Neuron (in vitro differentiated cells): ENCODE measurements at regions not wholly inside any gene's neighbourhood (a gene's known extent, or its start where the extent isn't known, plus 50 kb on each side); places are given as distances from the start of the nearest gene placed in this dataset.
"Not testable (repeated sequence)": the region's sequence is repeated elsewhere in the genome, so short reads cannot be mapped to it uniquely, and the experiment has no call there.

ENCODE experiments used
- H2AFZ ChIP-seq: one replicate; pipeline ENCODE4 v1.6.1; 2013; ENCODE audit warnings: low read depth, mild to moderate bottlenecking, inconsistent platforms, low read length, moderate library complexity
- H3K27me3 ChIP-seq: one replicate; pipeline ENCODE4 v1.6.1; 2013; ENCODE audit warnings: low read length; ENCODE audit not compliant: insufficient read depth
- H3K36me3 ChIP-seq: one replicate; pipeline ENCODE4 v1.6.1; 2013; ENCODE audit warnings: low read length; ENCODE audit not compliant: insufficient read depth
- H3K4me1 ChIP-seq: one replicate; pipeline ENCODE4 v1.6.1; 2013; ENCODE audit warnings: low read length; ENCODE audit not compliant: insufficient read depth
- H3K4me3 ChIP-seq: 2 replicates; pipeline ENCODE4 v1.5.1; 2013; ENCODE audit warnings: mild to moderate bottlenecking, low read length, moderate library complexity
- H3K9me3 ChIP-seq: one replicate; pipeline ENCODE4 v1.6.1; 2013; ENCODE audit warnings: low read length

DNA sequence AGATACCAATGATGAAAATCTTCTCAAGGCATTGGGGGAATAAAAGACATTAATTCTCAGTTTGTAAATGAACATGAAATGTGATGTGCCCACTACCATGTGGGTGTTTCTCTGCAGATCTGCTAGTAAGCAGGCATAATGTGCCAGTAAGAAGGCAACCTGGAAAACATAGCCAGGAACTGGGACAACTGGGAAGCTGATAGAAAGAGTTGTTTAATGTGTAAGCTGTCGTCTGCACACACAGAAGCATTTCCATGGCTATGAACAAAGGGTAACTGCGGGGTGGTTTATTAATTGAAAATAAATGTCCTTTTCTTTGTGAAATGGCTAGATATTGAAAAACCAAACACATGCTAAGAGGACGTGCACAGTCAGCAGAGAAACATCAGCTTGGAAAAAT lies 52.0 kb downstream of the ZC3H11B start:
- no peaks in the 10 kb centered on the region for H3K9me3 ChIP-seq
- H2AFZ ChIP-seq = peak overlapping the region; percentile 18
- H3K4me1 ChIP-seq = peaks cover 9% of the 10 kb centered on the region

DNA sequence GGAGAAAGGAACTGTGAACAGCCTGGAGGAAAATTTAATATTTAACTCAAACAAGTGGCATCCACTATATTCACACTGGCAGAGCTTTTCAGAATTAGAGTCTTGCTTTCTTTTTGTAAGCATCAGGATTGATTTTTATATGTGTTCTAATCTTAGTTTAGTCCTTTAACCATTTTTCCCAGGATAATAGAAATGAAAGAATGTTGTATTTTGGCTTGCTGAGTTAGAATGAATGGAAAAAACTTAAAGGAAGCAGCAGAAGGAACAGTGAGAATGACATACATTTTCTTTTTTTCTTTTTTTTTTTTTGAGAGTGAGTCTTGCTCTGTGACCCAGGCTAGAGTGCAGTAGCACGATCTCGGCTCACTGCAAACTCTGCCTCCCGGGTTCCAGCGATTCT lies 53.0 kb downstream of the ZC3H11B start:
- Histone ChIP-seq H3K4me1 (peaks cover 18% of the 10 kb centered on the region), H3K9me3 (no peaks in the 10 kb centered on the region), H3K27me3 (no peaks in the 10 kb centered on the region), H2AFZ (no peak overlapping the region), H3K4me3 (no peak overlapping the region), H3K36me3 (no peaks in the 10 kb centered on the region)

More for the DNA sequence above, 52.0 kb downstream of the ZC3H11B start:
- no peak overlapping the region for H3K4me3 ChIP-seq
- no peaks in the 10 kb centered on the region for H3K36me3 ChIP-seq
- no peaks in the 10 kb centered on the region for H3K27me3 ChIP-seq

DNA sequence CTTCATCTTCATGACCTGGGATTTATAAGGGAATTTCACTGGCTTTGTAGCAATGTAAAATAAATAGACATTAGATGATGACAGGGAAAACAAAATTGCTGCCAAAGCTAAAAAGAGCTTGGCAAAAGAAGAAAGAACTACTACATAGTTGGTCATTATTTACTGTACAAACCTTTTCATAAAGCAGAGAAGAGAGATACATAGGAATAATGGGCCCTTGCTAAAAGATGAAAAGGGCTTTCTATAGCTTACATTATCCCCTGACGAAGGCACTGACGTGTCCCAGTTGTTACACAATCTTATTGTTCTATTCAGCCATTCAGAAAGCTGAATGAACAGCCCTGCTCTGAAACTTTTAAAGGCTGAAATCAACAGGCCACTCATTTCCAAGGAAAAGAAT lies 57.1 kb downstream of the ZC3H11B start:
- Histone ChIP-seq H2AFZ (peak overlapping the region; percentile 66), H3K27me3 (no peaks in the 10 kb centered on the region), H3K36me3 (no peaks in the 10 kb centered on the region), H3K4me1 (peaks cover 22% of the 10 kb centered on the region), H3K9me3 (no peaks in the 10 kb centered on the region), H3K4me3 (no peak overlapping the region)

DNA sequence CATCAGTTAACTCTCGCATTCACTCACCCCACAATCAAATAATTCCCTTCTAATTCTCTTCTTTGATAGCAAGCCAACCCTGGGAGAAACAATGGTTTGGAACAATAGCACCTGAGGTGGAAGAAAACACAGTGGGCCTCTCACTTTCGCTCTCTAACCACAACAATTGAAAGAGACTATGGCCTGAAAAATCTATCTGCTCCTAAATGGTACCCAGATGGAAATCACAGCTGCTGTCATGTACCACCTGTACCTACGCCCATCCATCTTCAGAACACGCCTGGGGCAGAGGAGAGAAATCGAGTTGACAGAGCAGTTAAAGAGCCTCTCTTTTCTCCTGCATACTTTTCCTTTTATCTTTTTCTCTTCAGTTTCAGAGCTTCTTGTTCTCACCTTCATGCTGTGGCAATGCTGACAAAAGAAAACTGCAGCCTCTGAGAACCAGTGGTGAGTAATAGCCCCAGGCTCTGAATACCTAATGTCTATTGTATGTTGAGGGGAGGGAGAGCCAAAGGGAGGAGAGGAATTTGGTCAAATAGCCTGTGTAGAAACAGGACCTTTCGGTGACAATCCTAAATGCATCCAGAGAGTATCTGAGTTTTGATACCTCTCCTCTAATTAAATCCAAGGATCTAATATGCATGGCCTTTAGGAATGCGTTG lies 57.7 kb downstream of the ZC3H11B start:
- peaks cover 22% of the 10 kb centered on the region for H3K4me1 ChIP-seq
- no peaks in the 10 kb centered on the region for H3K27me3 ChIP-seq
- H3K4me3 ChIP-seq = no peak overlapping the region
- H2AFZ ChIP-seq = peak overlapping the region; percentile 66
- no peaks in the 10 kb centered on the region for H3K9me3 ChIP-seq
- H3K36me3 ChIP-seq = no peaks in the 10 kb centered on the region

DNA sequence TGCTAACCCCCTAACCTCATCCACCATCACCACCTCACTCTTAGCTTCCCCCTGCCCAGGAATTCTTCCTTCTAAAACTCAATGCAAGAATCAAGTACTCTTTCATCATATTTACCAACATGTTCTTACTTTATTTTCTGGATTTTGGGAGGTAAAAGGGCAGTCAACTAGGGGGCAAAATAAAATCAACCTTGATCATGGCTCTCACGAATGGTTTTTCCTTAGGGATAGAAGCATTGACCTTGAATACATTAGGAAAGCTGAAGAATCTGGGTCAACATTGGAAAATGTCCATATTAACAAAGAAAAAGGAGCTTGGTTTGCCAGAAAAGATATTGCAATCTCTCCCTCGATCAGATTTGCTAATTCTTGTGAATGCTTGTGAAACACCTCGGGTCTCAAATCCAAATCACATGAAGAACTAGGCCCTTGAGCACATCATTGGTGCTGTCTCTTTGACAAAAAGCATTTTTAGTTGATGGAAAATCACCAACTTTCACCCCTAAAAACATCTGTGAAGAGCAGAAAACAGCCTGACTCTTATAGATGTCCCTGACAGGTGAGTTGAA lies 58.9 kb downstream of the ZC3H11B start:
- peaks cover 22% of the 10 kb centered on the region for H3K4me1 ChIP-seq
- H3K27me3 ChIP-seq = no peaks in the 10 kb centered on the region
- H3K36me3 ChIP-seq = no peaks in the 10 kb centered on the region
- no peak overlapping the region for H3K4me3 ChIP-seq
- no peaks in the 10 kb centered on the region for H3K9me3 ChIP-seq
- no peak overlapping the region for H2AFZ ChIP-seq

DNA sequence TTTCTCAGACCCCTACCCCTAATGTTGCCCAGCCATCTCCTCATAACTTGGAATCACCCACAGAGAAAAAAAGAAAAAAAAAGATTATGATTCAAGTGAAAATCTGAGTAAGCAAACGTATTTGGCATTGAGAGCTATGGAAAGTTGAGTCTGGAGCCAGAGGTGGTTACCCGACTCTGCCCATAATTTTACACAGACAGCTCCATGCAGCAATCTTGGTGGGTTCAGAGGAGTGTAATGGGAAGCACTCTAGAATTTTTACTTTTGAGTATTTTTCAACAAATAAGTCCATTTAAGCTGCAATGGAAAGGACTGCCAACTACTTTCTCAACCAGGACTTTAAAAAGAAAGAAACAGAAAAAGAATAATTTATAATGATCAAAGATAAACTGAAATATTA lies 62.7 kb downstream of the ZC3H11B start:
- Histone ChIP-seq H2AFZ (no peak overlapping the region), H3K9me3 (no peaks in the 10 kb centered on the region), H3K4me1 (peaks cover 7% of the 10 kb centered on the region), H3K27me3 (no peaks in the 10 kb centered on the region), H3K4me3 (no peak overlapping the region), H3K36me3 (no peaks in the 10 kb centered on the region)

DNA sequence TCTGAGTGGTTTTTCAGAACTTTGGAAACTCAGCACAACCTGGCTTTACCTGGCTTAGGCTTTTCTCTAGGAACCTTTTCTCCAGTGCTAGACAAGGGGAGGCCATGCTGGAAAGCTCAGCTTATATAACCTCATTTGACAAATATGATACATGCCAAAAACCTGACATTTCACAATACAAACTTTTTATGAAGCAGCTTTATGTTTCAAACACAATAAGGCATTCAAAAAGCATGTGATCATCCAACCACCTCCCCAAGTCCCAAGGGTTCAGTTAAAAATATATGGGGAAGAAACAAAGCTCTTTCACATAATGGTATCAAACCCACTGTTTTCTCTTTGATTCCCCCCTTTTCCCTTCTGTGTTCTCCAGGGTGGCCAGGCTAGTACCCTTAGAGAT lies 63.7 kb downstream of the ZC3H11B start:
- Histone ChIP-seq H3K27me3 (no peaks in the 10 kb centered on the region), H3K4me3 (no peak overlapping the region), H2AFZ (no peak overlapping the region), H3K36me3 (no peaks in the 10 kb centered on the region), H3K4me1 (no peaks in the 10 kb centered on the region), H3K9me3 (no peaks in the 10 kb centered on the region)

DNA sequence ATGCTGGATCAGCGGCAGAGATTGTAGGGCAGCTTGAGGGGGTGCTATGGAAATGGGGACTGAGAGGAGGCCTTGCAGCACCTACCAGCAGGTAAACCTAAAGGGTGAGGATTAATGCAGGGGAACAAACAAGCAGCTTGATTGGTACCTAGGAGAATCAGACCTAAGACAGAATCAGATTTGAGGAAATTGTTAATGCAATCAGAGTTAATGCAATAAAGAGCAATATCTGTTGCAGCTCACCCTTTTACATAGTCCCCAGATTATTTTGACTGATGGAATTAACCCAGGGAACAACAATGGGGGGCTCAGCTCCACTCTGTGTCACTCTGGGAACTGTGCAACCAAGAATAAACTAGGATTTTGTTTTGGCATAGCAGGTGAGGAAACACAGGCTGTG lies 64.5 kb downstream of the ZC3H11B start:
- no peaks in the 10 kb centered on the region for H3K4me1 ChIP-seq
- no peak overlapping the region for H3K4me3 ChIP-seq
- no peaks in the 10 kb centered on the region for H3K36me3 ChIP-seq
- H3K27me3 ChIP-seq = no peaks in the 10 kb centered on the region
- no peak overlapping the region for H2AFZ ChIP-seq
- H3K9me3 ChIP-seq = no peaks in the 10 kb centered on the region

DNA sequence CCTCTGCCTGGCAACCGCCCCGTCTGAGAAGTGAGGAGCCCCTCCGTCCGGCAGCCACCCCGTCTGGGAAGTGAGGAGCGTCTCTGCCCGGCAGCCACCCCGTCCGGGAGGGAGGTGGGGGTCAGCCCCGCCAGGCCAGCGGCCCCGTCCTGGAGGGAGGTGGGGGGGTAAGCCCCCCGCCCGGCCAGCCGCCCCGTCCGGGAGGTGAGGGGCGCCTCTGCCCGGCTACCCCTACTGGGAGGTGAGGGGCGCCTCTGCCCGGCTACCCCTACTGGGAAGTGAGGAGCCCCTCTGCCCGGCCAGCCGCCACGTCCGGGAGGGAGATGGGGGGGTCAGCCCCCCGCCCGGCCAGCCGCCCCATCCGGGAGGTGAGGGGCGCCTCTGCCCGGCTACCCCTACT lies 67.1 kb downstream of the ZC3H11B start:
- H3K4me3 ChIP-seq, H3K36me3 ChIP-seq, H3K4me1 ChIP-seq, H3K9me3 ChIP-seq, H3K27me3 ChIP-seq, H2AFZ ChIP-seq: not testable (repeated sequence)

DNA sequence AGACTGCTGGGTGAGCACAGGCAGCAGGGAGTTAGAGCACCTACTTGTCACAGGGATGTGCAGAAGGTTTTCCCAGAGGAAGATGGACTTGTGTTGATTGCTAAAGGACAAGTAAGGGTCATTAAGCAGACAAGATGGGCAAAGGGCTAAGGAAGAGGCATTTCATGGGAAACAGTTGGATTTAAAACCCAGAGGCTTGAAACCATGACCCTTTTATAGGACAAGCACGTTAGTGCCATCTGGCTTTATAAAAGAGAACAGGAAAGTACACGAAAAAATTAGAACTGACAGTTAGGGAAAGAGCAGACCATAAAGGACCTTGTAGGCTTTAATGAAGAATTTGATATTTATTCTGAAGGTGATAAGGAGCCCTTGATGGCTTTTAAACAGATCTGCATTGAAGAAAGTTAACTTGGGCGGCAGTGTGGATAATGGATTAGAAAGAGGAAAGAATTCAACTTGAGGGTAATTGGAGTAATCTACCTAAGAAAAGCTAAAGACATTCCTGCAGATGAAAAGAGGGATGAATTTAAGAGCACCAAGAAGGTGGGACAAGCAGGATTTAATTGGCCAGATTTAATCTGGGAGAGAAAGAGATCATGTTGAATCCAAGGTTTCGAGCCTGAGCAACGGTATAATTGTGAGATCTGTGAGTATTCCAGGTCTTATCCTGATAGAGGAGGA lies 68.6 kb downstream of the ZC3H11B start:
- Histone ChIP-seq H3K9me3 (no peaks in the 10 kb centered on the region), H2AFZ (no peak overlapping the region), H3K4me1 (no peaks in the 10 kb centered on the region), H3K36me3 (no peaks in the 10 kb centered on the region), H3K27me3 (no peaks in the 10 kb centered on the region), H3K4me3 (no peak overlapping the region)

DNA sequence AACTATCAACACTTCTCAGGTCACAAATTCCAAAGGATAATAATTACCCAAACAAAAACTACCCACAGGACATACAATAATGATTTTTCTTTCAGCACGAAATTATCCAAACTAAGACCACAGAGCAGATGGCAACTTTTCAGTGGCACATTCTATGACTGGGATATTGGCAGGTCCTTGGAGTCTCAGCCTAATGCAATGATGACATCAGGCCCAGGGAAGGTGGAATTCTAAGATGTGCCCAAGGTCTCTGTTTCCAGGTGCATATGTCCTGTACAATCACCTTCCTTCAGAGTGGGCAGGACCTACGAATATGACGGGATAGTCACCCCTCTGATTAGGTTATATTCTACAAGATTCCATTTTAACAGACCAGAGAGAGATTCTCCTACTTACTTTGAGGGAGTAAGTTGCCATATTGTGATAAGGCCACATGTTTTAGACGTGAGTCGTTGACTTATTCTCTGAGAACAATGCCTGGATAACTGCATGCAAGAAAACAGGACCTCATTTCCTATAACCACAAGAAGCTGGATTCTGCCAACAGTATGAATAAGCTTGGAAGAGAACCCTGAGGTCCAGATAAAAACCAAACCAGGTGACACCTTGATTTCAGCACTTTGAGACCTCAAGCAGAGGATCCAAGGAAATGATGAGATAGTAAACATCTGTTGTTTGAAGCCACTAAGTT lies 69.9 kb downstream of the ZC3H11B start:
- Histone ChIP-seq H3K27me3 (no peaks in the 10 kb centered on the region), H2AFZ (no peak overlapping the region), H3K9me3 (no peaks in the 10 kb centered on the region), H3K4me1 (no peaks in the 10 kb centered on the region), H3K36me3 (no peaks in the 10 kb centered on the region), H3K4me3 (no peak overlapping the region)

DNA sequence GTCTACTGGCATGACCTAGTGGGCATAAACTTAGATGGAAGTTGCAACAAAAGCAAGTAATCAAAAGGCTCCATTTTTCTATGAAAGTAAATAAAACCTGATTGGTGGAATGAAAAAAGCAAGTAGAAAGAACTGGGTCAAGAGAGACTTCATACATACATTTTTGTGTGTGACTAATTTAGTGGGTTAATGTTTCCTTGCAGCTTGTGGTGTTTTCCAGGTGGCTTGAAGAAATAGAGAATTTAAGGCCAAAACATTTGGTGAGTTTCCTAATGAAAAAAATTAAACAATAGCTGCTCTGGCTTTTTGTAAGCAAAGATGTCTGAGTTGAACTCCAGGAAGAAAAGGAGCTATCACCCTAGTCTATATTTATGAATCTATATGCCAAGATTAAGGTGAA lies 71.0 kb downstream of the ZC3H11B start:
- Histone ChIP-seq H3K36me3 (no peaks in the 10 kb centered on the region), H3K4me3 (no peak overlapping the region), H3K4me1 (peaks cover 2% of the 10 kb centered on the region), H3K9me3 (no peaks in the 10 kb centered on the region), H3K27me3 (no peaks in the 10 kb centered on the region), H2AFZ (no peak overlapping the region)

DNA sequence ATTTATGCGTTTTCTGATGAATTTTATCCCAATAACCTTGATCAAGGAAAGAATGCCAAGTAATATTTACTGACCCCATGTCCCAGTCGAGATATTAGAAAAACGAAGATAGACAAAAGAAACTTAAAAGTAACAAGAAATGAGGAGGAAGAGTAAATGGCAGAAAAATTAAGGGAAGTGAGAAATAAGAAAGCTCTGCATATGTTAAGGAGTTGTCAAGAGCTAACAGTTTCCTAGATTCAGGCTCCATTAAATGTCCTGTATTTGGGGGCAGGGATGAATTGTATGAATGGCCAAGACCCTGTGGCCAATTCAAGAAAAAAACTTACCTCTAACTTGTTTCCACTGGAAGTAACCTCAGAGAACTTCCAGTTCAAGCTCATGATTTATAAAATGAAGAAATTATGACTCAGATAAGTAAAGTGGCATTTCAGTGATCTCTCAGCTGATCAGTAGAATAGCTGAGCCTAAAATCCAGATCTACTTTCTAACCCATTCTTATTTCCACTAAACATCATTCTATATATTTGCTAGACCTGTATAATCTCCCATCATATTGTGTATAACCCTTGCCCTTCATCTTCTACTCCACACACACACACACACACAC lies 73.2 kb downstream of the ZC3H11B start:
- Histone ChIP-seq H3K36me3 (no peaks in the 10 kb centered on the region), H3K9me3 (no peaks in the 10 kb centered on the region), H3K4me1 (peaks cover 2% of the 10 kb centered on the region), H3K27me3 (no peaks in the 10 kb centered on the region), H3K4me3 (no peak overlapping the region), H2AFZ (no peak overlapping the region)
